ENCODE measurements at regions not wholly inside any gene's neighbourhood (a gene's known extent, or its start where the extent isn't known, plus 50 kb on each side); places are given as distances from the start of the nearest gene placed in this dataset.
A peak's percentile ranks its signal among the peaks of the same experiment; 100 is the strongest.

DNA sequence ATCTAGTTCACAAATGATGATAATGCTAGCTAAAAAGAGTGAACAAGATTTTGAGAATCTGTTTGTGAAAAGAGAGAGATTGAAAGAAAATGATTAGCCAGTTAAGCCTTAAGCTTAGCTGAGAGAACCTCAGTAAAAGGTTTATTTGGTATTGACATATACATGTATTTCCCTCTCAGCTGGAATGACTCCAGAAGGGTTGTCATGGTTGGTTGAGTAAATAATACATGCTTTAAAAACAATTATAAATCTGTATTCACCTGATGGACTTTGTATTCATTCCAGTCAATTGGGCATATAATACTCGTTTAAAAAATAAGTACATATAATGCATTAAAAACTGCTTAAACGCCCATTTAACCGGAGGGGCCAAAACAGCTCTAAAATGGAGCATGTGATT, 181.4 kb downstream of the GRB14 start:
- no peak for DNase-seq (ENCODE audit: low read depth)

DNA sequence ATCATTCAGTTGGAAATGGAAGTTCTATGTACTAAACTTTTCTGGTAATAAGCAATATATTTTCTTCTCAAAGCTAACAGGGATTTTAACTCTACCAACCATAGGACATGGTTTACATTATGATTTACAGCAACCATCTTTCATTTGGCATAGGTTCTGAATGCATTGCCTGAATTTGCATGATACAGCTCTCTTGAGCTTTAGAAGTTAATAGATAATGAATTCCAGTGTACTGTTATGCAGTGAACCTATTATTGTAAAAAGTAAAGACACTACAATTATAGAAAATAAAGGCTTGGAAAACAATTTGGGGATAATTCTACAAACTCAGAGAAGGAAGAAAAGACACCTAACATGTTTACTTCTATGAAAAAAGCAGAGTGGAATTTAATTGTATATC, 182.0 kb downstream of the GRB14 start:
- no peak for DNase-seq (ENCODE audit: low read depth)

DNA sequence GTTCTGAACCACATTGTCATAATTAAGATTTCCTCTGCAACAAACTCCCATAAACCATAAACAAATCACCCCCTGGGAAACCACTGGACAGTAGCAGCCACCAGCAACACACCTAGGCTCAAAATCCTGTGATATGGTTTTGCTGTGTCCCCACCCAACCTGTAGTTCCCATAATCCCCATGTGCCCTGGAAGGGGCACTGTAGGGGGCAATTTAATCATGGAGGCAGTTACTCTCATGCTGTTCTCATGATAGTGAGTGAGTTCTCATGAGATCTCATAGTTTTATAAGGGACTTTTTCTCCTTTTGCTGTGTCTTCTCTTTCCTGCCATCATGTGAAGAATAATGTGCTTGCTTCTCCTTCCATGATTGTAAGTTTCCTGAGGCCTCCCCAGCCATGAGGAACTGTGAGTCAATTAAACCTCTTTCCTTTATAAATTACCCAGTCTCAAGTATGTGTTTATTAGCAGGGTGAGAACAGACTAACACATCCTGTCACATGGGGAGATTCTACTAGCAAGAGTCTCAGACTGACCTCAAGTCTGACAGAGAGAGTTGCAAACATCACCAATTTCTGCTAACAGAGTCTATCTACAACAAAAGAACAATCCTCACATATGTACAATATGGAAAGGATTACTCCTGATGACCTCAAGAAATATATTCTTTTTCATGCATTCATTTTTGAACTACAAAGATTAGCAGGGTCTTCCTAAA, 182.6 kb downstream of the GRB14 start:
- no peak for DNase-seq (ENCODE audit: low read depth)

DNA sequence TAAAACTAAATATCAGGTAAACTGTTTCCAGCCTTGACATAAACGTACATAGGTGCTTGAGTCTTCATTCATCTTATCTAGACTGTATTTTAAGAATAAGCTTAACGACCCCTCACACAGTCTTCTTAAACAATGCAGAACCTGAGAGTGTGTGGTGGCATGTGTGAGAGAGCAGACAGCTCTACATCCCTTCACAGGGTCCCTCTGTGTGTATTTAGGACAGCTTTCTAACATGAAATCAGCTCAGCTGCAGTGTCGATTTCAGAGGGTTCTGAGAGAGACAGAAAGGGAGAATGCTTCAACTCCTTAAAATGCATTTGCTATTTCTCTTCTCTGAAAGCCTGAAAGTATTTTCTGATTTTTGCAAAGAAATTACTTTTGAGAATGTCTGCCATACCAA, 185.2 kb downstream of the GRB14 start:
- no peak for DNase-seq (ENCODE audit: low read depth)

DNA sequence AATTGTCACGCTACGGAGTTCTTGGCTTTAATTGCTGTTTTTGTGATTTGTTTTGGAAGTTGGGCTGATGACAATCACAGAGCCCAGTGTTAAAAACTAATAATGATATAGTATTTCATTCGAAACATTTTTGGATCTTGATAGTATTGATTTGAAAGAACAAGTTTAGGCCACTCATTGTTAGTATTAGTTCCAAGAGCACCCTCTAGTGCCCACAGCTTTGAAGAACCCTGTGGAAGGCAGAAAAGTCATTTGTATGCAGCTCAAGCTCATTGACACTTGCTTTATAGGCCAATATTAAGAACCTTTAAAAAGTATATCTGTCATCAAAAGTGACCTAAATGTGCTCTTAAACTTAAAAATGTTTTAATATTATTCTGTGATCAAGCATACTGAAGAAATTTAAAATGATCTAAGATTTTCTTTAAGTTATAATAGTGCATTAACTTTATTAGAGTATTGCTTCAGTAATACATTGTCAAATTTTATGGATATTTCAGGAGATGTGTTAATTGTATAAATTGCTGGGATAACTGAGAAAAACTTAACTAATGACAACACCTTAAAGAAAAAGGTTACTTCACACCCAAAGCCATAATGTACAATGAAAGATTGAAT, 191.0 kb downstream of the GRB14 start:
- DNase-seq (ENCODE audit: low read depth), result no peak

DNA sequence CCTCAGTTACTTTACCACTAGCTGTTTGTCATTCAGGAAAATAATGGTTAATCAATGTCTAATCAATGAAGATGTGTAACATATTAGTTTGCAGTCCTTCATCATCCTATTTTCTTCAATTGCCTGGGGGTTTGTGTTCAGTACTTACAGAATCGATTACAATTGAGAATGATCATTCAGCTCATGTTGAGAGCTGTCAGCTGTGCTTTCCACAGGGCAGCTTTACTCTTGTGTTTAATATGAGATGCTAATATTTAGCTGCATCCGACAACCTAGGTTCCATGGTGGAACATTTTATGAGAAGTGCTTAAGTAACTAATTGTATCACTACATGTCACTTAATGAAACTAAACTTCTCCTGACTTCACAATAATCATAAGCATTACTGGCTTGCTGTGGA, 191.9 kb downstream of the GRB14 start:
- DNase-seq (ENCODE audit: low read depth), result no peak

DNA sequence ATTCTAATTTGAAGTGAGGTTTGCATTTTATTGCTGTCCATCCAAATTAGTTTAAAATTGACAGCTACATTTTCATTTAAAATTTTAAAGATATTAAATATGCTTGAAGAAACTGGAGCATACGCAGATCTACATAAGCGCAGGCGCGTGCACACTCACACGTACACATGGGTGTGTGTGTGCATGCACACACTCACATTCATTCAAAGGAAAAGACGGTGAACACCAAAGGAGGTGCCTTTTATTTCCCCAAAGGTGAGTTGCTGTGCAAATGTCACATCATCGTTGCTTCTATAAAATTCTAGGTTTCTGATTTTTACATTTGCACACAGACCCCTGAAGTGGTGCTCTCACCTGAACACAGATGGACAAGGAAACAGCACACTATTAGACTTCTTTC, 194.2 kb downstream of the GRB14 start:
- DNase-seq (ENCODE audit: low read depth), result no peak

DNA sequence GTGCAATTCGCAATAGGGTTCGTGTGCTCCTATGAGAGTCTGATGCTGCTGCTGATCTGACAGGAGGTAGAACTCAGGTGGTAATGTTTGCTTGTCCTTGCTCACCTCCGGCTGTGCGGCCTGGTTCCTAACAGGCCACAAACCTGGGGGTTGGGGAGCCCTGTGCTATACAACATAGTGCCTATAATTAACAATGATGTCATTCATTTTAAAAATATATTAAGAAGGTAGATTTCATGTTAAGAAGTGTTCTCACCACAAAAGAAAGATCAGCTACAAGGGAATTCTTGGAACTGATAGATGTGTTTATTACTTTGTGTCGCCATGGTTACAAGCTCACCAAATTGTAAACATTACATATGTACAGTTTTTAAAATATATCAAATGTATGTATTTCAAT, 200.5 kb downstream of the GRB14 start:
- DNase-seq (ENCODE audit: low read depth), result no peak

DNA sequence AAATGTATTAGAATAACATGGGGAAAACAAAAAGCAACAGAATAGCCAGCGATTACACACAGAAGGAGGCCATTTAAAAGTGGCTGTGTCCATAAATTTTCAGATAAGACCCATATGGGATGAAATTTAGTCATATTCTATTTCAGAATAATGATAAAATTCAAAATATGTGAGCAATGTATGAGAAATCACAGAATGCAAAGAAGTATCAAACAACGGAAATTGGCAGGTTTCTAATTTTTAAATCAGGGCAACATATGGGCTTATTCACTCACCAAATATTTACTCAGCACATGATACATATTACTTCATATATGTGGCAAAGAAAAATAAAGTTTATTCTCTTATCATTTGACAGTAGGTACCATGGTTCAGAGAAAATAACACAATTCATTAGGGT, 208.5 kb downstream of the GRB14 start:
- DNase-seq (ENCODE audit: low read depth), result no peak

DNA sequence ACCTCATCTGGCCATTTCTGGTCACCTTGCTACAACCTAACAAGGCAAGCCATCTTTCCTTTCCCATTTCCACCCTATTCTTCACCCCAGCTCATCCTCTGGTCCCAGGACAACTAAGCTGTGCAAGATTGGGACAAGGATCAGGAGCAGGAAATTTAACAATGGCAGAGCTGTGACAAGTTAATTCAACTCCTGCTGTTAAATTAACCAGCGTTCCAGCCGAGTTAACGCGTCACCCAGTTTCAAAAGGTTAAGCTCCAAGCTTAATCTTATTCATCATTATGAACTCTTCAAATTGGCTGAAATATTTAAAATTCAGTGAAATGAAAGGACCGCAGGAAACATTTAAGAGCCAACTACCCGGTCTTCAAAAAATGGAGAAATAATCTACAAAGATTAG, 231.9 kb downstream of the GRB14 start:
- DNase-seq (ENCODE audit: low read depth), result no peak

DNA sequence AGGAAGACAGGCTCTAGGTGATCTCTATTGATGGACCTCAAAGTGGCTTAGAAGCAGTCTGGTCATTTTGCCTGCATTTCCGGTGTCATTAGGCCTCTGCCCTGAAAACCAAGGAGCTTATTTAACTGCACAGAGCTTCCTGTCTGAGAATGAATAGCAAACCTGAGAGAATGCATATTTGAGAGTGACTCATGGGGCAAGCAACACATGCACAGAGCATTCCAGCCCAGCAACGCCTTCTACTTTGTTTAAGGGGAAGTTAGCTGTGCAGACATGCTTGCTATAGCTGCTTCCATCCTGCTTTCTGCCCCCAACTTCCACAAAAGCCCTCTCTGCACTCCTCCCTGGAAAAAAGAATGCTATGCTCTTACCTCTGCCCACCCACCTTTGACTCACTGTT, 232.8 kb downstream of the GRB14 start:
- peak; percentile 36 for DNase-seq (ENCODE audit: low read depth)

DNA sequence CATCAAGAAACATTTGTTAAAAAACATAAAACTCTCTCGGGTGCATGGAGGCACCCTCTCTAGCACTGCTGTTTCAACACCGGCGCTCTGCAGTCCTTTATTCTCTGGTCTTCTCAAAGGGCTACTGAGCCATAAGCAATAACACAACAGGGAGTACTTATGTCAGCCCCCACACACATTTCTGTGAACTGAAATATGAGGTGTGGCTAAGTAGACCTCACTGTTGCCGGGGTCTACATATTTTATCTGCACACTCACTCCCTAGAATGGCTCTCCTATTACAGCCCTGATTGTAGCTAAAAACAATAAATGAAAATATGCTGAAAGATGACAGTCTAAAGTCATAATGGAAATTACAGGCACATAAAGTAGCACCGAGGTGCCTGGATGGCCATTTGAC, 235.1 kb downstream of the GRB14 start:
- no peak for DNase-seq (ENCODE audit: low read depth)

DNA sequence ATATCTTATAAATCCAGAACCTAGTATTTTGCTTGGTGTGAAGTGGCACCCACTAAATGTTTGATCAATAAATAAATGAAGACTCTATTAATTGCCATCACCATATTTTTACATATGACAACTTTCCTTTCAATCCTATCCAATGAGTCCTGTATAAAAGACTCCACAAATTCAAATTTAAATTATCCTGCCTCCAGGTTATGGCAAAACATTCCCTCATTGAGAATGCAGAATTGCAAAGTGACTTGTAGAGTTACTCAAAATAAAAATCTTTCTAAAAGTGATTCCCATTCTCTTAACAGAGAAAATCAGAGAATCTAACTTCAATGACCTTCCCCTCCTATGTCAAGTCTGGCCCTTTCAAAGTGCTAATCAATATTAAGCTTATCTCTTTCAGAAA, 236.8 kb downstream of the GRB14 start:
- no peak for DNase-seq (ENCODE audit: low read depth)

DNA sequence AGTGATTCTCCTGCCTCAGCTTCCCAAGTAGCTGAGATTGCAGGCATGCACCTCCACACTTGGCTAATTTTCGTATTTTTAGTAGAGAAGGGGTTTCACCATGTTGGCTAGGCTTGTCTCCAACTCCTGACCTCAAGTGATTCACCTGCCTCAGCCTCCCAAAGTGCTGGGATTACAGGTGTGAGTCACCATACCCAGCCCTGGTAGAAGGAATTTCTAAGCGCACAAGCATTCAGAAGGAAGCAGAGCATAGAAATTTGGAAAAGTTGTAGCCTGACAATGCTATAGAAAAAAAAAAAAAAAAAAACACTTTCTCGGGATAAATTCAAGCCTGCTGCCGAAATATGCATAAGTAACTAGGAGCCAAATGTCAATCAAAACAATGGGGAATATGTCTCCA, 249.4 kb downstream of the GRB14 start:
- no peak for DNase-seq (ENCODE audit: low read depth)

DNA sequence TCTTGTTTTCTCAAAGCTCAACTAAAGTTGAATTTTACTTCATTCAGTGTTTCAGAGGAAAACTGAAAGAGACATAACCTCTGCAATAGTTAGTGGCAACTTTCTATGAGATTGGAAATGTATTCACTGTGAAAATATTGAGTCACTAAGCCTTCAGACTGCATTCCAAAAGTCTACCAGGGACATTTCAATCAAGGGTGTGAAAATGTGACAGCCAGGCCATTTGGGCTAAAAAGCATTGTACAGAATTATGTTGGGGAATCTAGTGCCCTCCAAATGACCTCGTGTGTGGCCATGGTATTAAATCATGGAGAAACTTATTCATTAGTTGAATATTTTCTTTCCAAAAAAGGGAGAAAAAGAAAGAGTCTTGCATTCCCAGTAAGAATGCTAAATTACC, 251.9 kb downstream of the GRB14 start:
- DNase-seq (ENCODE audit: low read depth), result peak; percentile 3

DNA sequence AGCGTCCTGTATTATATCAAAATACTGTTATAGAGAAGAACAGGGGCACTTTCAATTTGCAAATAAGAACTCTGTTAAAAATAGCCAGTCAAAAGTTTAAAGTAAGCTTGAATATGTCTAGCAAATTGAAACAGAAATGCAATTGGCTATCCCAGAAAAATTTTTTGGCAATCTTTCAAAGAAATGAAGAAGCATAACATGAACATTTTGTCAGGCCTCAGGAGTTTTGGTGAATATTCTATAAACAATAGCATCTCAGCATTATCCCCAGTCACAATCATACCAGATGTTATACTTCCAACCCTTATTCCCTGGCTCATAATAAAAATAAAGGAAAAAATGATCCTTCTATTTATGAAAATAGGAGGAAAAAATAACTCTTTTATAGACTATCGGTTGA, 252.4 kb downstream of the GRB14 start:
- DNase-seq (ENCODE audit: low read depth), result no peak

DNA sequence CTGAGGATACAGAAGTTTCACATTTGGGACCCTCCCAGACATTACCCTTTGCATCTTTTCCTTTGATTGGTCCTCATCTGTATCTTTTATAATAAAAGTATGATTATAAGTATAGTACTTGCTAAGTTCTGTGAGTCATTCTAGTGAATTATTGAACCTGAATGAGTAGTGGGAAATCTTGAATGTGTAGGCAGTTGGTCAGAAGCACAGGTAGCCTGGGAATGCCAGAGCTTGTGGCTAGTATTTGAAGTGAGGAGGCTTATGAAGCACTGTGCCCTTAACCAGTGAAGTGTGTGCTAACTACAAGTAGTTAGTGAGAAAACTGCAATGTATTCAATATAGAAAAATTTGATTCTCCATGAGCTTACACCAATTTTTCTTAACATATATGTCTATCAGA, 257.6 kb downstream of the GRB14 start:
- DNase-seq (ENCODE audit: low read depth), result no peak

DNA sequence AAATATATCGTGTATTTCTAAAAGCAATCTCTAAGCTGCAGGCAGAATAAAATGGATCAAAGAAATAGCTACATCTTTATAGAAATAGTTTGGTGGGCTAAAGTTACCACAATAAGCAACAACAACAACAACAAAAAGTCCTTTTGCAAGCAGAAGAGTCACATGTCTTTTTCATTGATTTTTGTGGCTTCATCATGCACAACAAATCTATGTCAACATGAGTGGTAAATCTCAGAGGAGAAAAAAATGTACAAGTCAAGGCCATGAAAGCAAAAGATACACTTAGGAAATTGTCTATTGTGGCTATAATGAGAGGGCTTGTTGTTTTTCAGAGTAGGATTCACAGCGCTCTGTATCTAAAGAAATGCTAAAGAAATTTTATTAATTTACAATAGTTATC, 269.7 kb downstream of the GRB14 start:
- no peak for DNase-seq (ENCODE audit: low read depth)

DNA sequence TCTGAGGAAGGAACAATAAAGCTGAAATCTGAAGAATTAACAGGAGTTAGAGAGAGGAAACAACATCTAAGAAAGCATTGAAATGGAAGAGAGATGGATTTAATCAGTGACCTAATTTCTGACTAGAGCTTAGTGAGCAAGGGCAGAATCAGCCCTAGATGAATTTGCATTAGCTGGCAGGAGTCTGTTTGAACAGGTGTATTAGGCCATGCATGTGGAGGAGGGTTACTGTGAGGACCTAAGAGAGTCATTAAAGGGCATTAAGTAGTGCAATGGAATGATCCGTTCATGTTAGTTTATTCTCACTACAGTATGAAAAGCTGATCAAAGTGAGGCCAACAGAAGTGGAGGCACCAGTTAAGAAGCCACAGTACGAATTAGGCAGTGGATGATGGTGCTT, 285.3 kb downstream of the GRB14 start:
- no peak for DNase-seq (ENCODE audit: low read depth)

DNA sequence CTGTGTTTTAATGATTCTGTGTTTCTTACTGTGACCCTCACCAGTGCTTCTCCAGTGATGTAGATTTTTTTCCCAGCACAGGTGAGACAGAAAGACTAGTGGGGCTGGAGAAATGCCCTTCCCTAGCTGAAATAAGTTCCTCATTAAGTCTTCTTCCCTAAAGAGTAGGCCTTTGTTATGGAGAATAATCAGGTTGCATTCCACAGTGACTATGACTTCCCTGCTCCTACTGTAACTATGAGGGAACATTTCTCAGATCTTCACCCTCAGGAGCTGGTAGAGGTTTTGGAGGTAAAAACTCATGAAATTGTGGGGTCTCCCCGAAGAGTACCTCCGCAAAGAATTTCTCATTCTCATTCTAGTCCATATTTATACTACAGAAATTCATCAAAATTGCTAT, 286.2 kb downstream of the GRB14 start:
- DNase-seq (ENCODE audit: low read depth), result no peak

DNA sequence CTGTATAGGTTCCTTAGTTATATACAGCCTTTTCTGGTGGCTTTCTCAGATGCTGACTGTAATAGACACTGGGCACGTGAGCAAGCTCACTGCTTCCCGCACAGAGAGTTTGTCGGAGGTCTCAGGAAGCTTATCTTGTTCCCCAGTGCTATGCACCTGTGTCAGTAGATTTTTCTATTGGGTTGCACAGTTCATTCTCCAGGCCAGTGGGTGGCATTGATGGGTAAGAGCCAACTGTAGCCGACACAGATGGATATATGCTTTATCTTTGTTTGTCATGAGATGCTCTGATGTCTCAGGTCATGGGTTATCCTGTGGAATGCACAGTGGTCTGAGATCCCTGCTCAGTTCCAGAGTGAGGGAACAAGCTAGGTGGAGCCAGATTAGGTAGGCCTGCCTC, 293.0 kb downstream of the GRB14 start:
- DNase-seq (ENCODE audit: low read depth), result no peak

DNA sequence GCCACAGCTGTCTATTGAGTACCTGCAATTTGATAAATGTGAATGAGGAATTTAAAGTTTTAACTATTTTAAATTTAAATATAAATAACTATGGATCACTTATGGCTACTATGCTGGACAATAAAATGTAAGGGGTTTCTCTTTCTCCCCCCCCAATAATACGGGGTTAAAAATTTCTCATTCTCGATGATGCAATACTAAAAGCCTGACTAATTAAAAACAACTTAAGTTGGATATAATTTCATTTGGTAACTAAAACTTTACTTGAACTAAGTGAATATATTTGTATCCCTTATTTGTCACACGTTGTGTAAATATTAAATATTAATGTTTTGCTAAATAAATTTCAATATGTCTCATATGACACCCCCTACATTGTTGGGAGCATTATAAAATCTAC, 297.3 kb downstream of the GRB14 start:
- no peak for DNase-seq (ENCODE audit: low read depth)

DNA sequence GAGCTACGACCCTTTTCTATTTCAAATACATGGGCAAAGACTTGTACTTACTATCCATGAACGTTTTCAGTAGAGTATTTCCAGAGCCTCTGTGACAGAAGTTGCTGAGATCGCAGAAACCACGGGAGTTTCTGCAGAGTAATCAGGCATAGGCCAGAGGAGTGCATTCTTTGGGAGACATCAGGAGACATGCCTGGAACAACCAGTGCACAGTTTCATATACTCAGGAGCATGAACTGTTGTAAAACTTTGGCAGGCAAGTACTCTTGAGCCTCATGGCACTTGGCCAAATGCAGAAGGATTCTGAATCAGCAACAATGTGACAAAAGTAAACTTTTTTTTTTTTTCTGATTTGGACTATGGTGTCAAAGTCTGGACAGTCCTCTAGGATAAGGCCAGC, 307.1 kb downstream of the GRB14 start:
- DNase-seq (ENCODE audit: low read depth), result peak; percentile 3

DNA sequence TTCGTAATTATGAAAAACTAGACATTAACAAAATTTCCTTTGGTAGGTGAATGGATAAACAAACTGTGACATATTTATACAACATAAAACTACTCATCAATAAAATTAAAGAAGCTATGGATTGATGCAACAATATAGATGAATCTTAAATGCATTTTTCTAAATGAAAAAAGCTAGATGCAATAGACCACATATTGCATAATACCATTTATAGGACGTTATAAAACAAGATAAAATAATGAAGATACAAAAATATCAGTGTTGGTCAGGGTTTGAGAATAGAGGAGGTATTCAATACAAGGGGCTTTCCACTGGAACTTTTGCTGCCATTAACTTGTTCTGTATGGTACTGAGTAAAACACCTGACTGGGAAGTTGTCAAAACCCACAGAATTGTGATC, 314.4 kb downstream of the GRB14 start:
- DNase-seq (ENCODE audit: low read depth), result no peak

Data from GM04503 (cell line).